ENCODE measurements at regions not wholly inside any gene's neighbourhood (a gene's known extent, or its start where the extent isn't known, plus 50 kb on each side); places are given as distances from the start of the nearest gene placed in this dataset.

DNA sequence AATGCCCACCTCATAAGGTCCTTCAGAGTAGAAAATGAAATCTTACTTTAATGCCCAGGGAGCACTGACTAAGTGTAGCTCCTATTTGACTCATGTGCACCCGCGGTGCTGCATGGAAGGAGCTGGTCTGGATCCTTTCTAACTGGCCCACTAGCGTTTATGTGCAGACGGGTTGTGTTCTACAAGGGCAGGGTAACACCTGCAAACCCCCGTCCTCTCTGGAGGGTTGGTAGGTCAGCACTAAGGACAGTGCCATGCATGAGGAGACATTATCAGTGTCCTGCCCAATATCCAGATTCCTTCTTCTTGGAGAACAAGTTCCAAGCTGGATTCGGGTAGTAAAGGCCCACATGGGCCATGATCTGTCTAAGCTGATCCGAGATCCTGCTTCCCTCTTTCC lies 140.3 kb downstream of the ANKRD60 start:
- Histone ChIP-seq H3K23ac (ENCODE audit: insufficient read length) (no peak overlapping the region), H3K4me3 (ENCODE audit: extremely low read depth in 1 of 4, insufficient read depth in 2 of 4, low read depth in 3 of 4, low read length in 4 of 4) (no peak overlapping the region), H3K56ac (replicated peaks; ENCODE audit: insufficient read length, low read depth, low read length) (no peak overlapping the region), H3K27me3 (replicated peaks in 1 of 4; ENCODE audit: control insufficient read depth in 3 of 4, extremely low read depth in 1 of 4, insufficient read depth in 3 of 4, low read length in 3 of 4) (no peaks in the 10 kb centered on the region; a peak in 1 of 7 replicates), H3K9me3 (ENCODE audit: insufficient read depth in 2 of 2, low read depth in 1 of 2, low read length in 1 of 2) (no peaks in the 10 kb centered on the region; a peak in 1 of 4 replicates), H3K79me2 (ENCODE audit: control insufficient read depth in 1 of 2, insufficient read depth in 2 of 2, low read length in 2 of 2) (no peaks in the 10 kb centered on the region), H4K20me1 (replicated peaks in 1 of 2; ENCODE audit: control insufficient read depth in 1 of 2, insufficient read depth in 2 of 2, low read length in 2 of 2) (no peaks in the 10 kb centered on the region), H2BK20ac (ENCODE audit: low read length) (no peak overlapping the region), H3K23me2 (ENCODE audit: low read depth, low read length) (no peaks in the 10 kb centered on the region), H3K14ac (ENCODE audit: insufficient read length) (no peak overlapping the region), H2BK120ac (replicated peaks; ENCODE audit: low read depth, low read length) (no peak overlapping the region), H2AK5ac (ENCODE audit: low read depth, low read length) (no peak overlapping the region), H3K4me2 (ENCODE audit: insufficient read depth in 1 of 2, low read depth in 2 of 2, low read length in 2 of 2) (no peak overlapping the region), H3K4me1 (replicated peaks in 1 of 4; ENCODE audit: control insufficient read depth in 3 of 4, insufficient read depth in 4 of 4, low read length in 3 of 4) (peaks cover 0 to 3% (median 0%) of the 10 kb centered on the region in 4 experiments; a peak in 1 of 7 replicates), H3K27ac (ENCODE audit: low read depth, low read length) (no peak overlapping the region), H3K4ac (replicated peaks; ENCODE audit: insufficient read length, low read depth, low read length) (no peak overlapping the region), H4K8ac (ENCODE audit: extremely low read depth, insufficient read depth, low read length) (no peak overlapping the region), H4K91ac (replicated peaks; ENCODE audit: insufficient read length, low read length) (no peak overlapping the region), H4K5ac (ENCODE audit: insufficient read length, low read depth, low read length) (no peak overlapping the region), H2BK15ac (ENCODE audit: low read length) (no peak overlapping the region), H3K18ac (ENCODE audit: extremely low read depth, low read length) (no peak overlapping the region), H3K79me1 (ENCODE audit: low read depth, low read length) (no peaks in the 10 kb centered on the region), H2BK5ac (ENCODE audit: low read depth, low read length) (no peak overlapping the region), H3K9ac (replicated peaks in 1 of 4; ENCODE audit: extremely low read depth in 1 of 4, low read depth in 3 of 4, low read length in 3 of 4) (no peak overlapping the region), H3K36me3 (ENCODE audit: control insufficient read depth in 2 of 4, insufficient read depth in 4 of 4, low read length in 3 of 4) (no peaks in the 10 kb centered on the region), H2BK12ac (ENCODE audit: low read depth, low read length) (no peak overlapping the region), H2AFZ (ENCODE audit: low read length) (no peak overlapping the region)
- ChIA-PET CTCF (ENCODE audit: partially characterized antibody) (interaction anchor here (0.8 to 4.0 kb wide), 41 partner anchors 8 to 589 kb away, joined by 3 to 36 read pairs (median 4); a partner anchor contains a TSS), POLR2A (ENCODE audit: partially characterized antibody) (no interaction called here)
- DNase-seq (ENCODE audit: low read depth in 1 of 2, low spot score in 2 of 2) (no peak), FAIRE-seq (no peak)
- 89% methylated on average over 6 of the region's 7 CpGs; no CpG with 5 or more reads in 1 of the 2 experiments for WGBS, 2 experiments (ENCODE audit: extremely low coverage in 1 of 2, insufficient coverage in 1 of 2, insufficient read length in 1 of 2, insufficient replicate concordance in 2 of 2, low coverage in 1 of 2, low lambda C conversion rate in 2 of 2, missing lambda C conversion rate in 1 of 2)
- TF ChIP-seq TBP (IDR thresholded peaks at IDR 0.05; ENCODE audit: low read depth, low read length): no peak
- TF ChIP-seq ATF3 (IDR thresholded peaks at IDR 0.05; ENCODE audit: insufficient read depth, low read depth, low read length): no peak
- TF ChIP-seq TEAD4 (IDR thresholded peaks at IDR 0.05; ENCODE audit: low read depth, low read length): no peak
- TF ChIP-seq EZH2 (IDR thresholded peaks at IDR 0.05; ENCODE audit: low read depth, low read length, severe bottlenecking): no peak
- no peak for TF ChIP-seq TCF12 (IDR thresholded peaks at IDR 0.05; ENCODE audit: low read depth, low read length)
- no peak for TF ChIP-seq RFX5 (IDR thresholded peaks at IDR 0.05; ENCODE audit: borderline replicate concordance, low read depth, low read length)
- TF ChIP-seq YY1 (IDR thresholded peaks at IDR 0.05; ENCODE audit: low read depth, low read length): no peak
- TF ChIP-seq USF2 (IDR thresholded peaks at IDR 0.05; ENCODE audit: low read length): no peak
- TF ChIP-seq BACH1 (IDR thresholded peaks at IDR 0.05; ENCODE audit: low read length): no peak
- no peak for TF ChIP-seq POU5F1 (IDR thresholded peaks at IDR 0.05; ENCODE audit: low read depth, low read length)
- no peak for TF ChIP-seq SRF (IDR thresholded peaks at IDR 0.05; ENCODE audit: low read depth, low read length)
- no peak for TF ChIP-seq NANOG (IDR thresholded peaks at IDR 0.05; ENCODE audit: insufficient read depth, low read depth, low read length, poor library complexity, severe bottlenecking)
- no peak for TF ChIP-seq ZNF274 (IDR thresholded peaks at IDR 0.05; ENCODE audit: borderline replicate concordance, extremely low read depth, low read length)

All from H1 (cell line).